SH-SY5Y (cell line): ENCODE measurements at regions not wholly inside any gene's neighbourhood (a gene's known extent, or its start where the extent isn't known, plus 50 kb on each side); places are given as distances from the start of the nearest gene placed in this dataset.

Experiments used
- GATA2 ChIP-seq: IDR thresholded peaks from 2 replicates; pipeline ENCODE4 v1.6.1; 2011; ENCODE audit warnings: mild to moderate bottlenecking, low read depth, low read length
- GATA3 ChIP-seq: IDR thresholded peaks from 2 replicates; pipeline ENCODE4 v1.6.1; 2011; ENCODE audit warnings: low read depth, mild to moderate bottlenecking, low read length, moderate library complexity

GRCh38 chr5:74200560-74200959 lies 440.0 kb downstream of the ENC1 start:
- TF ChIP-seq GATA2 (no peak), GATA3 (no peak)
